ENCODE measurements at regions not wholly inside any gene's neighbourhood (a gene's known extent, or its start where the extent isn't known, plus 50 kb on each side); places are given as distances from the start of the nearest gene placed in this dataset.

GRCh38 chr3:10581251-10581650 is 75.9 kb upstream of the ATP2B2 start:
- TF ChIP-seq EZH2 (IDR thresholded peaks at IDR 0.05; ENCODE audit: insufficient read depth, poor library complexity, severe bottlenecking) = no peak
- no peak for TF ChIP-seq EZH2phosphoT487 (IDR thresholded peaks at IDR 0.05; ENCODE audit: insufficient read depth, low read depth)
